A673 (cell line): ENCODE measurements at regions not wholly inside any gene's neighbourhood (a gene's known extent, or its start where the extent isn't known, plus 50 kb on each side); places are given as distances from the start of the nearest gene placed in this dataset.

ENCODE experiments used
- BruUV-seq: library from RNA; stranded (reverse); fragments of 400-500 nt; replicated peaks from 2 replicates; lab custom pipeline; 2021; lab: Mats Ljungman, UMichigan
- CTCF ChIA-PET: fragments of 300-600 bp; sonication (Branson Sonifier 250); formaldehyde crosslinking; loops from one replicate; lab custom pipeline; 2022; ENCODE audit warnings: antibody characterized with exemption; lab: Charles Lee
- POLR2A ChIA-PET: fragments of 300-600 bp; sonication (Branson Sonifier 250); formaldehyde crosslinking; loops from one replicate; lab custom pipeline; 2022; ENCODE audit warnings: antibody characterized with exemption; ENCODE audit not compliant: low non-redundant PET; lab: Charles Lee
- DNase-seq: peaks from one replicate; pipeline ENCODE4 v3.0.0-alpha.2; 2015; ENCODE audit warnings: low spot score
- H3K27ac ChIP-seq: fragments of 200-600 bp; sonication (generic); 2 replicates; pipeline ENCODE4 v1.5.1; 2016; ENCODE audit warnings: mixed run types, low read depth, mild to moderate bottlenecking, mixed read lengths, antibody characterized with exemption, low read length; ENCODE audit not compliant: poor library complexity, severe bottlenecking
- H3K27me3 ChIP-seq: fragments of 200-600 bp; sonication (generic); replicated peaks from 2 replicates; pipeline ENCODE4 v1.6.1; 2017; ENCODE audit warnings: mixed run types, low read depth, mild to moderate bottlenecking, mixed read lengths, antibody characterized with exemption, low read length; ENCODE audit not compliant: insufficient read depth, poor library complexity
- H3K36me3 ChIP-seq: fragments of 200-600 bp; sonication (generic); 2 replicates; pipeline ENCODE4 v1.6.1; 2016; ENCODE audit warnings: mixed run types, mild to moderate bottlenecking, mixed read lengths, antibody characterized with exemption, low read length; ENCODE audit not compliant: insufficient read depth, poor library complexity, severe bottlenecking
- H3K4me1 ChIP-seq: fragments of 200-600 bp; sonication (generic); 2 replicates; pipeline ENCODE4 v1.6.1; 2017; ENCODE audit warnings: mixed run types, mild to moderate bottlenecking, mixed read lengths, antibody characterized with exemption, low read length; ENCODE audit not compliant: insufficient read depth, poor library complexity, severe bottlenecking
- H3K4me3 ChIP-seq: fragments of 200-600 bp; sonication (generic); 2 replicates; pipeline ENCODE4 v1.5.1; 2016; ENCODE audit warnings: low read depth, mixed run types, mild to moderate bottlenecking, mixed read lengths, low read length; ENCODE audit not compliant: poor library complexity, severe bottlenecking
- H3K9me3 ChIP-seq: fragments of 200-600 bp; sonication (generic); 2 replicates; pipeline ENCODE4 v1.6.1; 2016; ENCODE audit warnings: mixed run types, low read depth, mild to moderate bottlenecking, mixed read lengths, antibody characterized with exemption, low read length; ENCODE audit not compliant: poor library complexity, severe bottlenecking
- CTCF ChIP-seq: fragments of 300-800, 200-600 bp; sonication (generic); conservative IDR thresholded peaks from 2 replicates; pipeline ENCODE4 v1.5.1; 2017; ENCODE audit warnings: low read depth, mild to moderate bottlenecking, antibody characterized with exemption, low read length, moderate library complexity, mixed read lengths
- EZH2 ChIP-seq: fragments of 200-600 bp; sonication (generic); IDR thresholded peaks from 2 replicates; pipeline ENCODE4 v1.6.1; 2017; ENCODE audit warnings: borderline replicate concordance, low read depth, mild to moderate bottlenecking, mixed read lengths, antibody characterized with exemption, low read length; ENCODE audit not compliant: poor library complexity, severe bottlenecking
- intact Hi-C: fragments of 100-400 bp; cut with micrococcal nuclease; formaldehyde crosslinking; loops from one replicate; pipeline ENCODE4 v1.10.0; 2022; ENCODE audit not compliant: unreplicated experiment

- no TSS peak for BruUV-seq
- Histone ChIP-seq H3K4me1 (peaks cover 6% of the 10 kb centered on the region), H3K4me3 (no peak overlapping the region), H3K9me3 (no peaks in the 10 kb centered on the region), H3K36me3 (no peaks in the 10 kb centered on the region), H3K27me3 (no peaks in the 10 kb centered on the region), H3K27ac (no peak overlapping the region)
- intact Hi-C loops: no loop called here
- no peak for DNase-seq
- TF ChIP-seq EZH2 (no peak), CTCF (no peak)
- ChIA-PET CTCF (no interaction called here), POLR2A (no interaction called here)
Observed at GRCh38 chr9:1761807-1762206, 253.3 kb upstream of the SMARCA2 start.

GRCh38 chr9:1766042-1766441 is 249.1 kb upstream of the SMARCA2 start:
- POLR2A ChIA-PET: no interaction called here
- H3K27ac ChIP-seq: no peak overlapping the region
- TF ChIP-seq CTCF (no peak), EZH2 (no peak)
- H3K36me3 ChIP-seq: no peaks in the 10 kb centered on the region
- H3K4me3 ChIP-seq: no peak overlapping the region
- no peaks in the 10 kb centered on the region for H3K9me3 ChIP-seq
- H3K4me1 ChIP-seq: peaks cover 22% of the 10 kb centered on the region
- BruUV-seq: no TSS peak
- CTCF ChIA-PET: no interaction called here
- H3K27me3 ChIP-seq: no peaks in the 10 kb centered on the region
- intact Hi-C loops: no loop called here
- DNase-seq: no peak

- intact Hi-C loops: loop anchor here (1.0 kb wide), 1 partner anchor 72 kb away; no protein-coding TSS in a partner anchor
- TF ChIP-seq EZH2 (no peak), CTCF (no peak)
- CTCF ChIA-PET: no interaction called here
- Histone ChIP-seq H3K27ac (no peak overlapping the region), H3K27me3 (no peaks in the 10 kb centered on the region), H3K9me3 (no peaks in the 10 kb centered on the region), H3K36me3 (no peaks in the 10 kb centered on the region), H3K4me1 (peaks cover 22% of the 10 kb centered on the region), H3K4me3 (no peak overlapping the region)
- no TSS peak for BruUV-seq
- peak; percentile 91 for DNase-seq
- POLR2A ChIA-PET: no interaction called here
Observed at GRCh38 chr9:1768561-1768960, 246.6 kb upstream of the SMARCA2 start.
